ENCODE measurements at regions not wholly inside any gene's neighbourhood (a gene's known extent, or its start where the extent isn't known, plus 50 kb on each side); places are given as distances from the start of the nearest gene placed in this dataset.

DNA sequence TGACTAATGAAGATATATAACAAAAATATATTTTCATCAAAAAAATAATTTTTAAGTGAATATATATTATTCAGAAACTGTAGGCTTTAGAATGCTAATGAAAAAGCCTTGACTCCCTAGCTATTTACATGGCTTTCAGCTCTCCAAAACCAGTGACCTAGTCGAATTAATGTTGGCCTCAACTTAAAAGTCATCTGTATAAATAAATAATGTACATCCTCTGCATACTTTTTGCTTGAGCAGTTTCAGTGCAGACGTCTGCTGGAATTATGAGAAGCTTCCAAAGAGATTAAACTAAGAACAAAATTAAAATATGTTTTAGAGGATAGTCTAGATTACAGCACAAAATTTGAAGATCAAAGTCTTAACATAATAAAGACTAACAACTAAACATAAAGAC, 520.4 kb upstream of the ALCAM start:
- in situ Hi-C loops (cut with HindIII; ENCODE audit: low sequenced_read_pairs) = no loop called here

DNA sequence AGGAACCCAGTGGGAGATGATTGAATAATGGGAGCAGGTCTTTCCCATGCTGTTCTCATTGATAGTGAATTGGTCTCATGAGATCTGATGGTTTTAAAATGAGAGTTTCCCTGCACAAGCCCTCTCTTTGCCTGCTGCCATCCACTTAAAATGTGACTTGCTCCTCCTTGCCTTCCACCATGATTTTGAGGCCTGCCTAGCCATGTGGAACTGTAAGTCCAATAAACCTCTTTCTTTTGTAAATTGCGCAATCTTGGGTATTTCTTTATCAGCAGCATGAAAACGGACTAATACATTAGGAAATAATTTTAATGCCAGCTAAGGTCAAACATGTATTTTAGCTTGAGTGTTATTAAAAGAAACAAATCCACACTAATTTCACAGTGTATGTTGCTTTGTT, 517.6 kb upstream of the ALCAM start:
- in situ Hi-C loops (cut with HindIII; ENCODE audit: low sequenced_read_pairs) = no loop called here

DNA sequence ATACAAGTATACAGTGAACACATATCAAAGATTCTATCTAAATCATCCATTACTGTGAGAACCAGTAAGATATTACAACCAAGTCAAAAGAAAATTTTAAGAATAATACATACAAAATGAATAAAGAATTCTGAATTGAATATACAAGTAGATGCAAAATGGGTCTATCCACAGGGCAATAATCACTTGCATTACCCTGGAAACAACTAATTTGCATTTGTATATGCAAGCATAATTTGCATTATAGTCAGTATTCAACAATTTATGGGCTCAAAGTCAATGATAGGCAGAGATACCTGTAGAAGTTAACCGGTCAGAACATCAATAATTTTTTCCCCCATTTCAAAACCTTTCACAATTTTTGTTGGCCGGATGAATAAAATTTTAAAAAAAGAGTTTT, 512.2 kb upstream of the ALCAM start:
- in situ Hi-C loops (cut with HindIII; ENCODE audit: low sequenced_read_pairs) = no loop called here

DNA sequence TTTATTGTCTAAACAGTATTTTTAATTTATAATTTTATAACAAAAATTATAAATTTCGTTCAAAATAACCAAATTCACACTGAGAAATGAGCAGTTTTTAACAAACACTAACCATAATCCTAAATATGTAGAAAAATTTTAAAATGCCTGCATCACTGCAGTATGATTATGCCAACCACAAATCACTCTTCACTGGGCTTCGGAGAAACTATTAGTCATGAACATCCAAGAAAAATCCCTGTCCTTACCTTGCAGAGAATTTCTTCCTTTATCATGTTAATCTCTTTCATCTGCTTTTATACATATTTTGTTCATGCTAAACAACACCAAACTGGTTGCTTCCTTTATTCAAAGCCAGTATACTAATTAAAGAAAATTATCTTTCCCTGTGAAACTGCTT, 511.0 kb upstream of the ALCAM start:
- in situ Hi-C loops (cut with HindIII; ENCODE audit: low sequenced_read_pairs) = no loop called here

DNA sequence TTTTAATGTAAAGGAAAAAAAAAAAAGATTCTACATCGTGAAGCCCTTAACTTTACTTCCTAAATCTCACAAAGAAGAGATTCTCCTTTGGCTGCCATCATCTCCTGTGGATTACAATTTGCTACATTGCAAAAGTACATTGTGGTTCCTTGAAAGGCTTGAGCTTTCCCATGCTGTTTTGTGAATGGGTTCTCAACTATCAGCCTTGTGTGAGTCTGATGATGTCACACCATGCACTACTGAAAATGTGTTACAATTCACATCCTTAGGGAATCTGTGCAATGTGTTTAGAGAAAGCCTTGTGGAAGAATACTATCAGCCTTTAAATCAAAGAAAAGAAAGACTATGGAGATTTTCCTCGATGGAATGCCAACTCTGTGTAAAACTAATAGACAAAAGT, 510.0 kb upstream of the ALCAM start:
- in situ Hi-C loops (cut with HindIII; ENCODE audit: low sequenced_read_pairs) = no loop called here

DNA sequence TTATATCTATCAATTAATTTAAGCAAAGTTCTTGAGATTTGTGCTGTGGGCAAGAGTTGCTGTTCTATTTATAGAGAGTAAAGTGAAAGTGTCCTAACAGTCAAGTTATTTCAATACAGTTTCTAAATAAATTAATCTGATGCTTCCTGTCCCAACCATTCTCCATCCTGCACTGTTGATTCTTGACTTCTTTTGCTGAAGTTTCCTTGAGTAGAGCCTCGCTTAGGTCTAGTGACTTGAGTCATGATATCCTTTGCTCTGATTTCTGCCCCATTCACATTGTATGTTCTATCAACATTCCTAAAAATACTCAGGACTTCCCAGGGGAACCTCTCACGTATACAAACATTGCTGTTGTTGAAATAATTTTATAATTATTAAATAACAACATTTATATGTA, 498.4 kb upstream of the ALCAM start:
- in situ Hi-C loops (cut with HindIII; ENCODE audit: low sequenced_read_pairs) = no loop called here

DNA sequence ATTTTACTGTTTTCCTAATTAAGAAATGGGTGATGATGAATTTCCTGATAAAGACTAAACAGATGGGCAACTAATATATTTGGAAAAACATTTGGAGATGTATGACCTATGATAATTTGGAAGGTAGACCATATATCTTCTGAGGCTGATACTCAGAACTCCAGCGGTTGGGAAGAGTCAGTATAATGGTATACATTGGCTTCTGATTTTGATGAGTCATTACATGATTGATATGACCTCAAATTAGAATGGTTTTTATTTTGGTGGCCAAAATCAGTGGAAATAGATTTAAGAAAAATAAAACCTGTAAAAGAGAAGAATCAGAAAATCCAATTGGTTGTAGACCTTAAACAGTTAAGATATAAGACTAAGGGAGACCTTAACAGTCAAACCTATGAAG, 496.4 kb upstream of the ALCAM start:
- in situ Hi-C loops (cut with HindIII; ENCODE audit: low sequenced_read_pairs) = no loop called here

DNA sequence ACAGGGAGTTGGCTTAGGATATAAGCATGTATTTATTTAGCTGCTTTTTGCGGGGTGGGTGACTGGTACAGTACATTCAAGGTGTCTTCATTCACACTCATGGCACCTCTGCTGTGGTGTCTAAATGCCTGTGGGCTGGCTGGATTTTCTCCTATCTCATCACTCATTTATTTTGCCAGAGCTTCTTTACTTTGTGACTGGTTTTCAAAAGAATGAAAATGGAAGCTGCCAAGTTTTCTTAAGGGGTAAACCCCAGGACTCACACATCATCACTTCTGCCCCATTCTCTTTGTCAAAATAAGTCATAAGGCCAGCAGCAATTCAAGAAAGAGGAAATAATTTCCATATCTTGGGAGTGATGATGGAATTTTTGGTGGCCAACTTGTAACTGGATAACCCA, 493.4 kb upstream of the ALCAM start:
- in situ Hi-C loops (cut with HindIII; ENCODE audit: low sequenced_read_pairs) = no loop called here

DNA sequence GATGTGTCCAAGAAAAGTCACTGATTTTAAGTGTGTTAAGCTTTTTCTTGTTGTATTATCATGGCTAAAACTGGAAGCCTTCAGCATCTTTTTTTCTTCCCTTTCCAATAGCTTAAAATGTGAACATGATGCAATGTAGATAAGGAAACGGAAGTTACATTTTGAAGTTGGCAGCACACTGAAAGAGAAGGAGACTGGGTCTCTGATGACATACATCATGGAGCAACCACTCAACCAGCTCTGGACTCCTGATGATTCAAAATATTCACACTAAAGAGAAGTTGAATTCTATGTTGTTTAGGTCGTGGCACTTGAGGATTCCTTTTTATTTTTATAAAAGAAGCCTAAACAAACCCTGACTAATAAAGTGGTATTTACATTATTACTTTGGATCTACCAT, 488.3 kb upstream of the ALCAM start:
- in situ Hi-C loops (cut with HindIII; ENCODE audit: low sequenced_read_pairs) = no loop called here

DNA sequence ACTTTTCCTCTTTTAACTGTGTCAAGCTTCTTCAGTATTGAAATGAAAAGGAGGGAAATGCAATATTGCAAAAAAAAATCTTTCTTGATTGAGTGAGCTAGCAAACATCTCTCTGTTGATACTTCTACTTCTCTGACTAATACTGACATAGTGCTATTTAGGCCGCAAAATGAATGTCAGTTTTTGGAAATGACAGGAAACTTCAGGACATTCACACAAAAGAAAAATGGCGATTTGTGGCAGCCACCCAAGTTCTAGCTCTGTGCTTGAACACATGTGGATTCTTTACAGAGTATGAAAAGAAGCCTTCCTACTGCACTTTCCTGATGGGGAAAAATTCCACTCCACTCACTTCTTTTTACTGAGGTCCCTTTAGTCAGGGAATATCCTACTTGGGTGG, 486.8 kb upstream of the ALCAM start:
- in situ Hi-C loops (cut with HindIII; ENCODE audit: low sequenced_read_pairs) = no loop called here

DNA sequence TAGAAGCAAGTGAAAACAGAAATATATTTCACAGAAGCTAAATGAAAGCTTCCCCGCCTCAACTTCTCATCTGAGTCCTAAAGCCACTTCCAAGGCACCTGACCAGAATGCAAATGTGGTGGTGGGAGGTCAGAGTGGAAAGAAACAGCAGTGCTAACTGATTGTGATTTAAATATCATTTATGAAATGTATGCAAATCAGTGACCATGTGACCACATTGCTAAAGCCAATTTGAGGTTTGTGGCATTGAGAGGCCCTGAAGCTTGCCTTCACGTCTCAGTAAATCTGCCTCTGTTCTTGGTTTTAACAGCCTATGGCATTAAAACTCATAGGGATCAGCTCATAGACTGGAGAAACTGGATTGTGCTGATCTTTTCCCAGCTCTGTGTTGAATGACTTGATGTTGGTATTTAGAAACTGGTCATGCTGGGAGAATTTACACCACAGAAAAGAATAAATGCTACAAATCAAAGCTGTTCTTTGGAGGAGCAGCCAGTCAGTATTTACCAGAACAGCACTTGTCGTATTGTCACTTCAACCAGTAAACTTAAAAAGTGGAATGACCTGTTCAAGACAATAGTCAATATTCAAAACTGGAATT, 481.4 kb upstream of the ALCAM start:
- in situ Hi-C loops (cut with HindIII; ENCODE audit: low sequenced_read_pairs) = loop anchor here (5.0 kb wide), 1 partner anchor 67 kb away; no protein-coding TSS in a partner anchor

DNA sequence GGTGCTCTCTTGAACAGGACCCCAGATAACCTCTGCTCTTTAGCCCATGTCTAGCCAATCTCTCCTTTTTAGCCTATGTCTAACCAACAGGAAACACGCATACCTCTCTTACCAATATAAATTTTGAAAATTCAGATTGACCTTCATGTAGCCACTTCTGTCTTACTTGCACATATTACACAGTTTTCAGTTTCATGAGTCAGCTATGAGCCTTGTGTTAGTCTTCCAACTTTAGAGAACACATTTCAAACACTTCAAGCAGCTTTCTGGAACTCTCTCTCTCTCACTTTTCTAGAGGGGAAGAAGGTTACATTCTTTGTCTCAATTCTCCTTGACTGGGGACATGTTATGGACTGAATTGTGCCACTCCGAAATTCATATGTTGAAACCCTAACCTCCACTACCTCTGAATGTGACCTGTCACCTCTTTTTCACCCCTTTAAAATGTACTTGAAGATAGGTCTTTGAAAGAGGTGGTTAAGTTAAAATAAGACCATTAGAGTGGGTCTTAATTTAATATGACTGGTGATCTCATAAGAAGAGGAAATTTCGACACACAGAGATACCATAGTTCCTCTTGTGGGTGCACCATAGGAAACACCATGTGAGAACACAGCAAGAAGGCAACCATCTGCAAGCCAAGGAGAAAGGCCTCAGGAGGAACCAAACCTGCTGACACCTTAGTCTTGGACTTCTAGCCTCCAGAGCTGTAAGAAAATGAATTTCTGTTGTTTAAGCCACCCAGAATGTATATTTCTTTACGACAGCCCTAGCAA, 480.3 kb upstream of the ALCAM start:
- in situ Hi-C loops (cut with HindIII; ENCODE audit: low sequenced_read_pairs) = loop anchor here (5.0 kb wide), 1 partner anchor 66 kb away; no protein-coding TSS in a partner anchor

DNA sequence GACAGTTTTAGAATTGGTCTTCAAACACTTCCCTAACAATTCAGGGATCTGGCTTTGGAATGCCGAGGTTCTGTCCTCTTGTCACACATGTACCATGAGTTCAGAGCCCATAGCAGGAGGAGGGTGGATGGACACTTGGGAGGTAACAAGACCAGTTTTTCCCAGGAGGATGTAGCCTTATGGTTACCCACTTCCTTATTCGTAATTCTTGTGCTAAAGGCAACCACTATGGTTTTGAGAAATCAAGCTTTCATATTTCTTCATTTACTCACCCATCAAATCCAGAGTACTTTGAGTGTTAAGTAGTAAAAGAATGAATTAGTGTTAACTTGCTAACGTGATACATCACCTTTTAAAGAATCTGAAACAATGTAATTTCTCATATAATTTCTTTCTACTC, 479.6 kb upstream of the ALCAM start:
- in situ Hi-C loops (cut with HindIII; ENCODE audit: low sequenced_read_pairs) = loop anchor here (5.0 kb wide), 1 partner anchor 65 kb away; no protein-coding TSS in a partner anchor

DNA sequence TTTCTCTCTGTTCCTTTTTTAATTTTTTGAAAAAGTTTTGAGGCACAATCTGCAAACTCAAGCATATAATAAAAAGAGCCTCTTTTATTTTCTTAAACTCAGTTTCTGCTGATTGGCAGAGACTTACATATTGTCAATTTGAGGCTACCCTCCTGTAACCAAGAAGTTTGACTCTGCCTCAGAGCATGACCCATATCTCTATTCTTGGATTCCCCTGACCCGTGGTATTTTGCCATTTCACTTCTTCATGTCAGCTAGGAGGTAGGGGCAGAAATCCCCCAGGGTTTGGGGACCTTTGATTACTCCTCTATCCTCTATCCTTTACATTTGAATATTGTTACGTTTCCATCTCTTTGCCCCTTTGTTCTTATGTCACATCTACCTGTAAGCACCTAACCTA, 479.1 kb upstream of the ALCAM start:
- in situ Hi-C loops (cut with HindIII; ENCODE audit: low sequenced_read_pairs) = loop anchor here (5.0 kb wide), 1 partner anchor 65 kb away; no protein-coding TSS in a partner anchor

DNA sequence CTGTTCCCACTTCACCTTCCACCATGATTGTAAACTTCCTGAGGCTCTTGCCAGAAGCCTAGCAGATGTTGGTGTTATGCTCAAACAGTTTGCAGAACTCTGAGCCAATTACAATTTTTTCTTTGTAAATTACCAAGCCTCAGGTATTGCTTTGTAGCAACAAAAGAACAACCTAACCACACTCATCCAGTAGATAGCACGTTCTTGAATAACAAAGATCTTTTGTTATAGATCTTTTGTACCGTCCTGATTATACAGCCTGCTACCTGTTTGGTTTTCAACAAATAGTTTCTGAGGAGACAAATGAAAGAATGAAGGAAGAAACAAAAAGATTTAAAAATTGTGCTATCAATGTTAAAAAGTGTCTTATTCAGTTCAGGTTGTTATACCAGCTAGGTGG, 474.7 kb upstream of the ALCAM start:
- in situ Hi-C loops (cut with HindIII; ENCODE audit: low sequenced_read_pairs) = no loop called here

DNA sequence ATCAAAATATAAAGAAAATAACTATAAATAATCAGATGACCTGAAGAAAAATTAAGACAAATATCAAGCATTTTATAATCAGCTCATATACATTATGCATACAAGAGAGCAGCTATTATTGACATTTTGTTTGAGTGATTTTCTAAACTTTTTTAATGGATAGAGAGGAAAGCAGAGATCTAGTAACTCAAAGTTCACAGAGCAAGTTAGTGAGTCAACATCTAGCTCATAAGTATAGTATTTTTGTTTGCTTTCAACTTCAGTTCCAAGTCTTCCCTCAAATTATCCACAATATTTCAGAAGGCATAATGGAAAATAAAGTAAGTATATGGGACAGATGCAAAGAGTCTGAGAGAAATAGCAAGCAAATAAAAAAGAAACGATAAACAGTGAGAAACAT, 470.1 kb upstream of the ALCAM start:
- in situ Hi-C loops (cut with HindIII; ENCODE audit: low sequenced_read_pairs) = no loop called here

DNA sequence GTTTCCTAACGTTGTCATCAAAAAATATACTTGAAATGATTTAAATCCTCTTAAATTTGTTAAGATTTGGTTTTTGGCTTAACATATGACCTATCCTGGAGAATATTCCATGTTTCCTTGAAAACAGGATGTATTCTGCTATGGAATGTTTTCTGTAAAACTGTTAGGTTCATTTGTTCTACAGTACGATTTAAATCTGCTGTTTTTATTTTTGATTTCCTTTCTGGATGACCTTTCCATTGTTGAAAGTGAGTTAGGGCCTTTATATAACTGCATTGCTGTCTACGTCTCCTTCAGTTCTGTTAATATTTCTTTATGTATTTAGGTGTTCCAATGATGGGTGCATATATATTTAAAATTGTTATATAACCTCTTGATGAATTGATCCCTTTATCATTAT, 465.3 kb upstream of the ALCAM start:
- in situ Hi-C loops (cut with HindIII; ENCODE audit: low sequenced_read_pairs) = no loop called here

DNA sequence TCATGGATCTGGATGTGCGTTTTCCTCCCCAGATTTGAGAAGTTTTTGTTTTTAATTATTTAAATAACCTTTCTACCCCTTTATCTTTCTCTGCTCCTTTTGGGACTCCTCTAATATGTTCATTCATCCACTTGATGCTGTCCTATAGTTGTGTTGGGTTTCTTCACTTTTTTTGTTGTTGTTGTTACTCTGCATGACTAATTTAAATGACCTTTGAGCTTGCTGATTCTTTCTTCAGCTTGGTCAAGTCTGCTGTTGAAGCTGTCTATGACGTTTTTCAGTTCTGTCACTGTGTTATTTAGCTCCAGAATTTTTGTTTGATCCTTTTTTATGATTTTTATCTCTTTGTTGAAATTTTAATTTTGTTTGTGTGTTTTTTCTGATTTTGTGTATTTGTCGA, 463.6 kb upstream of the ALCAM start:
- in situ Hi-C loops (cut with HindIII; ENCODE audit: low sequenced_read_pairs) = no loop called here

DNA sequence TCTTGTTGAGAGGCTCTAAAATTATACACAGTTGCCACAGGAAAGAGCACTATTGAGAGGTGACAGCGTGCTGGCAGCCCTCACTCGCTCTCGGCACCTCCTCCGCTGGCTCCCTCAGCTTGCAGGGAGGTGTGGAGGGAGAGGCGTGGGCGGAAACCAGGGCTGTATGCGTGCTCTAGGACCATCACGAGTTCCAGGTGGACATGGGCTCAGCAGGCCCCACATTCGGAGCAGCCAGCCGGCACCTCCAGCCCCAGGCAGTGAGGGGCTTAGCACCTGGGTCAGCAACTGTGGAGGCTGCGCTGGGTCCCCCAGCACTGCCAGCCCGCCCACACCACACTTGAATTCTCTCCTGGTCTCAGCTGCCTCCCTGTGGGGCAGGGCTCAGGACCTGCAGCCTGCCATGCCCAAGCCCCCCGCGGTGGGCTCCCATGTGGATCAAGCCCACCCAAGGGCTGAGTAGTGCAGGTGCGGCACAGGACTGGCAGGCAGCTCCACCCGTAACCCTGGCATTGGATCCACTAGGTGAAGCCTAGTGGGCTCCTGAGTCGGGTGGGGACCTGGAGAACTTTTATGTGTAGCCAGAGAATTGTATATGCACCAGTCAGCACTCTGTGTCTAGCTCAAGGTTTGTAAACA, 460.6 kb upstream of the ALCAM start:
- in situ Hi-C loops (cut with HindIII; ENCODE audit: low sequenced_read_pairs) = no loop called here

DNA sequence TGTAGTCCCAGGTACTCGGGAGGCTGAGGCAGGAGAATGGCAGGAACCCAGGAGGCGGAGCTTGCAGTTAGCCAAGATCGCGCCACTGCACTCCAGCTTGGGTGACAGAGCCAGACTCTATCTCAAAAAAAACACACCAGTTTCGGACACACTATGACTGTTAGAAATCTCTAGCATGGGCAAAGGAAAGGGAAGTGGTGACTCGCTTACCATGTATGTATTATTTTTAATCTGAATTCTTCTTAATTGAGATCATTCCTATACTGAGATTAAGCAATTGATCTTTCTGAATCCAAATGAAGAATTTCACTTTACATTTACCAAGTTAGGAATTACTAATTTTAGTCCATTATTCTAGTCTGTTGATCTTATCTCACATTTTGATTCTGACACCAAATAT, 459.2 kb upstream of the ALCAM start:
- in situ Hi-C loops (cut with HindIII; ENCODE audit: low sequenced_read_pairs) = no loop called here

DNA sequence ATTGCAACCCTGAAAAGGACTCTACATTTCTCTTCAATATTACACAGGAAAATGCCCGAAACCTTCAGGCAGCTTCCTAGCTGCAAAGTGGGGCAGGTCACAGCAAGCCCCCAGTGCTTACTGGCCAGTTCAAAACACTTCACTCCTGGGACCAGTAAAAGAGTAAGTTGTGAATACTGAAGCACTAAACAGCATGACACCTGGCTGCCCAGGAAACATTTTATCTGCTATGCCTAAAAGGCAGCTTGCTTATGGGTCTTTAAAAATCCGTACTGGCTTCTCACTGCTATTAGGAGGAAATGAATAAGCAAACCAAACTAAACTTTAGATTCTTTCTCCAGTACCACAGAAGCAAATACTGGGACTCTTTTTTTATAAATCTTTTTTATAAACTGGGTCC, 457.9 kb upstream of the ALCAM start:
- in situ Hi-C loops (cut with HindIII; ENCODE audit: low sequenced_read_pairs) = no loop called here

DNA sequence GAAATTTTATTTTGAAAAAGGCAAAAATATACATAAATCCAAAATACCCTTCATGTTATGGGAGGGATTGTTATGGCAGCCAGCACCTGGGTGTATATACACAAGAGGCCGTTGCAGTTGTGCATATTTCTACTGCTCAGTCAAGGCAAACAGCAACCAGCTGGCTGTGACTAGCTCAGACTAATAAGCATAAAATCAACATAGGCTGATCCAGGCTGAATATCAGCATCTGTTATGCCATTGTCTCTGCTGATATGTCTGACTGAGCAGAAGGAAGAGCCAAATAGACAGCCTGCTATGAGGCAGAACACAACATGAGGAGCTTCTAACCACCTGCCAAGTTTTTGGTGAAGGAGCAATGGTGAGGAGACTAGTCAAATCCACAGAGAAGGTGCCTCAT, 457.5 kb upstream of the ALCAM start:
- in situ Hi-C loops (cut with HindIII; ENCODE audit: low sequenced_read_pairs) = no loop called here

Measured in endothelial cell of hepatic sinusoid (primary cell).